ENCODE measurements at regions not wholly inside any gene's neighbourhood (a gene's known extent, or its start where the extent isn't known, plus 50 kb on each side); places are given as distances from the start of the nearest gene placed in this dataset.
A peak's percentile ranks its signal among the peaks of the same experiment; 100 is the strongest.

DNA sequence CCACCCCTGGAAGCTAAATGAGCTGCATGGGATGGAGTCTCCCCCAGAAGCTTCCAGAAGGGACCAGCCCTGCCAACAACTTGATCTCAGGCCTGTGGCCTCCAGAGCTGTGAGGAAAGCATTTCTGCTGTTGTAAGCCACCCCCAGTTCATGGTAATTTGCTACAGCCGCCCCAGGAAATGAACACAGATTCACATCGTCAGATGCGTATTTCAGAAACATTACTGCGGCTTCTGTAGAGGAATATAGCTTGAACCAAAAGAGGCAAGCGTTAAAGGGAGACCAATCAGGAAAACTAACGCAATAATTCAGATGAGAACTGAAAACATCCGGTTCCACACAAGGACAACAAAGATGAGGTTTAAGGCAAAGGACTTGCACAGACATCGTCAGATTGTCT lies 128.4 kb upstream of the TBL1X start:
- DNase-seq, result no peak
- Histone ChIP-seq H3K9me3 (no peaks in the 10 kb centered on the region), H3K27me3 (no peaks in the 10 kb centered on the region), H3K4me3 (no peak overlapping the region), H3K27ac (no peak overlapping the region), H3K4me1 (peaks cover 0 to 13% (median 12%) of the 10 kb centered on the region in 4 donors), H3K36me3 (no peaks in the 10 kb centered on the region)
- TF ChIP-seq EP300 (IDR thresholded peaks at IDR 0.05; ENCODE audit: low read depth) (no peak), POLR2A (IDR thresholded peaks at IDR 0.05) (no peak), CTCF (IDR thresholded peaks at IDR 0.05) (no peak), POLR2AphosphoS5 (IDR thresholded peaks at IDR 0.05) (no peak)
- in situ Hi-C loops (cut with MboI; ENCODE audit: low pct_ligation_motif_present in 1 of 4, low pct_unique_long_range_greater_than_20kb in 1 of 4, low sequenced_read_pairs in 3 of 4) (loop anchor here in 3 of 4 donors (25.0 kb wide), 2 partner anchors 126 to 351 kb away; partner anchors contain the start of gene TBL1X (in 1 of the 3)), intact Hi-C loops (cut with DNase I; ENCODE audit: low total_unique reads) (no loop called here)
- WGBS, 2 donors (ENCODE audit: low coverage in 1 of 2), result 71% methylated on average over 8 of the region's 8 CpGs; no CpG with 5 or more reads in 1 of the 2 donors

GRCh38 chrX:9337046-9337445 lies 127.8 kb upstream of the TBL1X start:
- intact Hi-C loops (cut with DNase I; ENCODE audit: low total_unique reads) (no loop called here), in situ Hi-C loops (cut with MboI; ENCODE audit: low pct_ligation_motif_present in 1 of 4, low pct_unique_long_range_greater_than_20kb in 1 of 4, low sequenced_read_pairs in 3 of 4) (loop anchor here in 3 of 4 donors (25.0 kb wide), 2 partner anchors 125 to 350 kb away; partner anchors contain the start of gene TBL1X (in 1 of the 3))
- Histone ChIP-seq H3K27ac (no peak overlapping the region), H3K4me1 (peaks cover 0 to 16% (median 15%) of the 10 kb centered on the region in 4 donors), H3K36me3 (no peaks in the 10 kb centered on the region), H3K9me3 (no peaks in the 10 kb centered on the region), H3K4me3 (no peak overlapping the region), H3K27me3 (no peaks in the 10 kb centered on the region)
- DNase-seq, result no peak
- no peak for TF ChIP-seq CTCF (IDR thresholded peaks at IDR 0.05)
- no peak for TF ChIP-seq POLR2A (IDR thresholded peaks at IDR 0.05)
- TF ChIP-seq POLR2AphosphoS5 (IDR thresholded peaks at IDR 0.05), result no peak
- TF ChIP-seq EP300 (IDR thresholded peaks at IDR 0.05; ENCODE audit: low read depth), result no peak
- WGBS, 2 donors (ENCODE audit: low coverage in 1 of 2), result 73% methylated on average over 5 of the region's 5 CpGs; no CpG with 5 or more reads in 1 of the 2 donors

GRCh38 chrX:9338986-9339385 lies 125.9 kb upstream of the TBL1X start:
- TF ChIP-seq CTCF (IDR thresholded peaks at IDR 0.05), result no peak
- no peak for TF ChIP-seq POLR2A (IDR thresholded peaks at IDR 0.05)
- no peak for TF ChIP-seq POLR2AphosphoS5 (IDR thresholded peaks at IDR 0.05)
- no peak for TF ChIP-seq EP300 (IDR thresholded peaks at IDR 0.05; ENCODE audit: low read depth)
- no peak for DNase-seq
- Histone ChIP-seq H3K4me1 (peaks cover 5 to 22% (median 17%) of the 10 kb centered on the region in 4 donors), H3K4me3 (no peak overlapping the region), H3K27ac (no peak overlapping the region), H3K27me3 (no peaks in the 10 kb centered on the region), H3K9me3 (no peaks in the 10 kb centered on the region), H3K36me3 (no peaks in the 10 kb centered on the region)
- in situ Hi-C loops (cut with MboI; ENCODE audit: low pct_ligation_motif_present in 1 of 4, low pct_unique_long_range_greater_than_20kb in 1 of 4, low sequenced_read_pairs in 3 of 4) (loop anchor here in 3 of 4 donors (25.0 kb wide), 2 partner anchors 123 to 348 kb away; partner anchors contain the start of gene TBL1X (in 1 of the 3)), intact Hi-C loops (cut with DNase I; ENCODE audit: low total_unique reads) (no loop called here)
- WGBS, 2 donors (ENCODE audit: low coverage in 1 of 2), result 90% methylated on average over 10 of the region's 10 CpGs; no CpG with 5 or more reads in 1 of the 2 donors

- H3K4me3 ChIP-seq, result no peak overlapping the region
- WGBS, 2 donors (ENCODE audit: low coverage in 1 of 2), result 49 to 52% methylated on average over 2 to 13 of the region's 13 CpGs
- TF ChIP-seq EP300 (IDR thresholded peaks at IDR 0.05; ENCODE audit: low read depth) (no peak), POLR2AphosphoS5 (IDR thresholded peaks at IDR 0.05) (no peak), POLR2A (IDR thresholded peaks at IDR 0.05) (no peak), CTCF (IDR thresholded peaks at IDR 0.05) (no peak)
- intact Hi-C loops (cut with DNase I; ENCODE audit: low total_unique reads) (no loop called here), in situ Hi-C loops (cut with MboI; ENCODE audit: low pct_ligation_motif_present in 1 of 4, low pct_unique_long_range_greater_than_20kb in 1 of 4, low sequenced_read_pairs in 3 of 4) (loop anchor here (10.0 to 25.0 kb wide), 4 partner anchors 115 to 347 kb away; partner anchors contain the start of gene TBL1X (in 2 of the 4))
- H3K27me3 ChIP-seq, result no peaks in the 10 kb centered on the region
- no peaks in the 10 kb centered on the region for H3K9me3 ChIP-seq
- no peaks in the 10 kb centered on the region for H3K36me3 ChIP-seq
- H3K4me1 ChIP-seq, result peaks cover 5 to 22% (median 17%) of the 10 kb centered on the region in 4 donors
- peak overlapping the region; percentile 72 to 86 (median 85) for H3K27ac ChIP-seq
- peak; percentile 22 for DNase-seq
These were observed 125.0 kb upstream of the TBL1X start for GRCh38 chrX:9339603-9340491.
